Hepatocyte (in vitro differentiated cells): ENCODE measurements at regions not wholly inside any gene's neighbourhood (a gene's known extent, or its start where the extent isn't known, plus 50 kb on each side); places are given as distances from the start of the nearest gene placed in this dataset.

ENCODE experiments used
- DNase-seq: peaks from one replicate; pipeline ENCODE4 v3.0.0-alpha.2; 2016; ENCODE audit warnings: low spot score
- H2AFZ ChIP-seq: fragments of 200-600 bp; sonication (generic); 2 replicates; pipeline ENCODE4 v1.6.0; 2016; ENCODE audit warnings: antibody characterized with exemption, mild to moderate bottlenecking
- H3K27ac ChIP-seq: fragments of 200-600 bp; sonication (generic); 2 replicates; pipeline ENCODE4 v1.5.1; 2016; ENCODE audit warnings: mild to moderate bottlenecking
- H3K27me3 ChIP-seq: fragments of 200-600 bp; sonication (generic); 2 replicates; pipeline ENCODE4 v1.6.1; 2016
- H3K36me3 ChIP-seq: fragments of 200-600 bp; sonication (generic); replicated peaks from 2 replicates; pipeline ENCODE4 v1.5.1; 2016; ENCODE audit warnings: low read depth; ENCODE audit not compliant: insufficient read depth
- H3K4me1 ChIP-seq: fragments of 200-600 bp; sonication (generic); 2 replicates; pipeline ENCODE4 v1.5.1; 2016; ENCODE audit warnings: mild to moderate bottlenecking, moderate library complexity; ENCODE audit not compliant: insufficient read depth
- H3K4me2 ChIP-seq: fragments of 200-600 bp; sonication (generic); 2 replicates; pipeline ENCODE4 v1.6.0; 2016
- H3K4me3 ChIP-seq: fragments of 200-600 bp; sonication (generic); 2 replicates; pipeline ENCODE4 v1.5.1; 2016; ENCODE audit warnings: mild to moderate bottlenecking
- H3K79me2 ChIP-seq: fragments of 200-600 bp; sonication (generic); 2 replicates; pipeline ENCODE4 v1.6.0; 2017; ENCODE audit warnings: mild to moderate bottlenecking
- H3K9me2 ChIP-seq: fragments of 200-600 bp; sonication (generic); replicated peaks from 2 replicates; pipeline ENCODE4 v1.6.0; 2017; ENCODE audit warnings: mild to moderate bottlenecking; ENCODE audit not compliant: insufficient read depth
- H3K9me3 ChIP-seq: fragments of 200-600 bp; sonication (generic); 2 replicates; pipeline ENCODE4 v1.5.1; 2016; ENCODE audit warnings: low read depth, mild to moderate bottlenecking
- H4K20me1 ChIP-seq: fragments of 200-600 bp; sonication (generic); 2 replicates; pipeline ENCODE4 v1.6.0; 2016; ENCODE audit warnings: mild to moderate bottlenecking; ENCODE audit not compliant: insufficient read depth, poor library complexity, severe bottlenecking
- EZH2 ChIP-seq: fragments of 200-600 bp; sonication (generic); IDR thresholded peaks from 2 replicates; pipeline ENCODE4 v1.6.1; 2016; ENCODE audit warnings: antibody characterized with exemption, mild to moderate bottlenecking, borderline replicate concordance
- EZH2phosphoT487 ChIP-seq: fragments of 200-600 bp; sonication (generic); IDR thresholded peaks from one replicate; pipeline ENCODE4 v1.6.1; 2018; ENCODE audit warnings: antibody characterized with exemption, mild to moderate bottlenecking, low read depth, moderate library complexity; ENCODE audit not compliant: unreplicated experiment, severe bottlenecking
- WGBS: methylation state at CpG from one replicate; pipeline ENCODE4 v1.1.6; 2016; ENCODE audit warnings: low lambda C conversion rate; ENCODE audit errors: missing lambda C conversion rate; 5-methylcytosine and 5-hydroxymethylcytosine counted together
- TF ChIP-seq, protein P1 (sequence below): fragments of 200-600 bp; sonication (generic); IDR thresholded peaks from 2 replicates; pipeline ENCODE4 v1.5.1; 2016; ENCODE audit warnings: antibody characterized with exemption, mild to moderate bottlenecking; ENCODE audit not compliant: poor library complexity

DNA sequence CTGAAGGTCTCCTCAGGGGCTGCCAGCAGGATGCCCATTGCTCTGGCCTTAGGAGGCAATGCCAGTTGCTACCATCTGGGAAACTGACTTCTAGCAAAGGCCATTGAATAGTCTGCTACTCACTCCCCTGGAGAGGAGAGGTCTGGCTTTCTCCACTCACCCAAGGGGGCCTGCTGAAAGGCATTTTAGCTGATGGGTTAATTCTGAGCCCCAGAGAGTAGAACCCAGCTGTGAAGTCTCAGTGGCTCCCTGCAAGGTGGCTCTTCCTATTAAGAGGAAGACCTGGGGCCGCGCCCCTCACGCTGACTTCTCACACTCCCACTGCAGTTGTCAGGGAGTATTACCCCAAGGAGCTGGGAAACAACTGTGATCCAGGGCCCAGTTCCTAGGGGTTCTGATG is 213.3 kb upstream of the GALNT2 start:
- H4K20me1 ChIP-seq, result no peaks in the 10 kb centered on the region
- no peak for TF ChIP-seq EZH2phosphoT487
- TF ChIP-seq, protein P1, sequence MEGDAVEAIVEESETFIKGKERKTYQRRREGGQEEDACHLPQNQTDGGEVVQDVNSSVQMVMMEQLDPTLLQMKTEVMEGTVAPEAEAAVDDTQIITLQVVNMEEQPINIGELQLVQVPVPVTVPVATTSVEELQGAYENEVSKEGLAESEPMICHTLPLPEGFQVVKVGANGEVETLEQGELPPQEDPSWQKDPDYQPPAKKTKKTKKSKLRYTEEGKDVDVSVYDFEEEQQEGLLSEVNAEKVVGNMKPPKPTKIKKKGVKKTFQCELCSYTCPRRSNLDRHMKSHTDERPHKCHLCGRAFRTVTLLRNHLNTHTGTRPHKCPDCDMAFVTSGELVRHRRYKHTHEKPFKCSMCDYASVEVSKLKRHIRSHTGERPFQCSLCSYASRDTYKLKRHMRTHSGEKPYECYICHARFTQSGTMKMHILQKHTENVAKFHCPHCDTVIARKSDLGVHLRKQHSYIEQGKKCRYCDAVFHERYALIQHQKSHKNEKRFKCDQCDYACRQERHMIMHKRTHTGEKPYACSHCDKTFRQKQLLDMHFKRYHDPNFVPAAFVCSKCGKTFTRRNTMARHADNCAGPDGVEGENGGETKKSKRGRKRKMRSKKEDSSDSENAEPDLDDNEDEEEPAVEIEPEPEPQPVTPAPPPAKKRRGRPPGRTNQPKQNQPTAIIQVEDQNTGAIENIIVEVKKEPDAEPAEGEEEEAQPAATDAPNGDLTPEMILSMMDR, result no peak
- TF ChIP-seq EZH2, result no peak
- no peaks in the 10 kb centered on the region for H3K27me3 ChIP-seq
- no peaks in the 10 kb centered on the region for H3K9me3 ChIP-seq
- H3K27ac ChIP-seq, result no peak overlapping the region
- DNase-seq, result no peak
- no peaks in the 10 kb centered on the region for H3K9me2 ChIP-seq
- no peaks in the 10 kb centered on the region for H3K4me1 ChIP-seq
- H3K4me3 ChIP-seq, result no peak overlapping the region
- no peaks in the 10 kb centered on the region for H3K36me3 ChIP-seq
- no peak overlapping the region for H3K4me2 ChIP-seq
- H2AFZ ChIP-seq, result no peak overlapping the region
- 92% methylated on average over 3 of the region's 3 CpGs for WGBS
- H3K79me2 ChIP-seq, result no peaks in the 10 kb centered on the region

DNA sequence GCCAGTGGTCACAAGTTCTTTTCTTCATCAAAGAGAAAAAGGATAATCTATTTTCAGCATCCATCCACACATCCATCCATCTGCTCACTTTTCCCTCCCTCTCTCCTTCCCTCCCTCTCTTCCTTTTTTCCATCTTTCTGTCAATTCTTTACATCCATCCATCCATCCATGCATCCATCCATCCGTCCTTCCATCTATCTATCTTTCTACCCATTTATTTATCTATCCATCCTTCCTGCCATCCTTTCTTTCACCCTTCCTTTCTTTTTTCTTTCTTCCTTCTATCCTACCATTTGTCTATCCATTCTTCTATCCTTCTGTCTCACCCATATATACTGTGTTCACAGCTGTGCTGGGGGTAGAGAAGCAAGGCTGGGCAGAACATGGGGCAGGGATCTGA is 212.4 kb upstream of the GALNT2 start:
- Histone ChIP-seq H3K4me1 (no peaks in the 10 kb centered on the region), H3K27me3 (no peaks in the 10 kb centered on the region), H3K4me2 (no peak overlapping the region), H3K4me3 (no peak overlapping the region), H3K9me3 (no peaks in the 10 kb centered on the region), H3K36me3 (no peaks in the 10 kb centered on the region), H3K79me2 (no peaks in the 10 kb centered on the region), H4K20me1 (no peaks in the 10 kb centered on the region), H3K9me2 (no peaks in the 10 kb centered on the region), H3K27ac (no peak overlapping the region), H2AFZ (no peak overlapping the region)
- TF ChIP-seq, protein P1, result no peak
- TF ChIP-seq EZH2phosphoT487 (no peak), EZH2 (no peak)
- DNase-seq, result no peak
- WGBS, result 100% methylated on average over 1 of the region's 1 CpG

DNA sequence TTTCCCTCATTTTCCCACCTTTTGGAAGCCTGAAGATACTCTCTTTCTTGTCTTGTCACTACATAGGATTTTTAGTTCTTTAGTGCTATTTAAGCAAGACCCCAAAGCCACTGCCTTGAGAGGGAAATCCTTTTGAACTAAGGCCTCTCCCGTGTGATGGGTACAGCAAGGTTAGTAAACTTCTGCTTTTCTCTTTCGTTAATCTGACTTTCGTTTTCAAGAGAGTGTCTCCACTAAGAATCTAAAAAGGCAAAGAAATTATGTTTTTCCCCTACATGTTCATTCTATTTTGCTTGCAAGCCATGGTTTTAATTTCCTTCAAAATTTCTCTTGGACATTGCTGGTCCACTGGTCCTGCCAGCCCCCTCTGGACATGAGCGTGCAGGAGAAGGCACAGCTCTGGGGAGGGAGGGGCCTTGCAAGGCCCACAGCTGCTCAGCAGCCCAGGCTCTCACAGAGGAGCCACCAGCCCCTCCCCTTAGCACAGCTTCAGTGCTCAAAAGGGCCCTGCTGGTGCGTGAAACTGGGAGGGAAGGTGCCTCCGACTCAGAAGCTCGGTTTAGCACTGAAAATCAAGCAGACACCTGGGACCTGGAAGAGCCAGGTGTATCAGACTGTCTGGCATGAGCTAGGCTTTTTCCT is 210.9 kb upstream of the GALNT2 start:
- no peak for TF ChIP-seq EZH2
- TF ChIP-seq, protein P1, result no peak
- no peak for TF ChIP-seq EZH2phosphoT487
- no peaks in the 10 kb centered on the region for H3K27me3 ChIP-seq
- H3K9me3 ChIP-seq, result no peaks in the 10 kb centered on the region
- H4K20me1 ChIP-seq, result no peaks in the 10 kb centered on the region
- no peaks in the 10 kb centered on the region for H3K79me2 ChIP-seq
- no peak overlapping the region for H2AFZ ChIP-seq
- no peak overlapping the region for H3K4me2 ChIP-seq
- DNase-seq, result no peak
- H3K27ac ChIP-seq, result no peak overlapping the region
- H3K4me3 ChIP-seq, result no peak overlapping the region
- no peaks in the 10 kb centered on the region for H3K4me1 ChIP-seq
- 75% methylated on average over 7 of the region's 7 CpGs for WGBS
- no peaks in the 10 kb centered on the region for H3K36me3 ChIP-seq
- H3K9me2 ChIP-seq, result no peaks in the 10 kb centered on the region

DNA sequence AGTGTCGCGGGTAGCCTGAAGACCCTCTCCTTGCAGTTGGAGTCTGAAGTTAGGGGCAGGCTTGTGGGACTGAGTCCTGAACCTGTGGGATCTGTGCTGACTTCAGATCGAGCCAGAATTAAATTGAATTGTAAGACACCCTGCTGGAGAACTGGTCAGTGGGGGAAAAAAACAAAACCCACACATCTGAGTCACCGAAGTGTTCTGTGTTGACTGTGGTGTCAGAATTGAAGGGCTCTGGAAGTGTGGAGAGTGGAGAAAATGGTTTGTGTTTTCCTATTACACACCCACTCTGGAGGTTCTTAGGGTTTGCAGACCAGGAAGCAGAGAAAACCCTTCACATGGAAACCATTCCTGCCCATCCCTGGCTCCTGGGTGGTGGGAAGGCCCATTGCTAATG is 209.5 kb upstream of the GALNT2 start:
- no peaks in the 10 kb centered on the region for H3K9me3 ChIP-seq
- no peaks in the 10 kb centered on the region for H3K9me2 ChIP-seq
- DNase-seq, result no peak
- no peaks in the 10 kb centered on the region for H3K36me3 ChIP-seq
- no peaks in the 10 kb centered on the region for H3K79me2 ChIP-seq
- peaks cover 7% of the 10 kb centered on the region for H3K4me1 ChIP-seq
- H4K20me1 ChIP-seq, result no peaks in the 10 kb centered on the region
- 97% methylated on average over 4 of the region's 4 CpGs for WGBS
- H3K27me3 ChIP-seq, result no peaks in the 10 kb centered on the region
- no peak overlapping the region for H2AFZ ChIP-seq
- H3K4me2 ChIP-seq, result no peak overlapping the region
- no peak overlapping the region for H3K27ac ChIP-seq
- TF ChIP-seq, protein P1, result no peak
- TF ChIP-seq EZH2phosphoT487 (no peak), EZH2 (no peak)
- no peak overlapping the region for H3K4me3 ChIP-seq
